Kidney (tissue), 13 donors: ENCODE measurements at regions not wholly inside any gene's neighbourhood (a gene's known extent, or its start where the extent isn't known, plus 50 kb on each side); places are given as distances from the start of the nearest gene placed in this dataset.

Experiments used
- DNase-seq, 5 donors: peaks; one replicate each; pipeline ENCODE4 v3.0.0-alpha.2; 2013 to 2020
- FAIRE-seq: peaks from 2 replicates; lab custom pipeline; 2012; peaks lifted over from hg19 to GRCh38; lab: Jason Lieb, UNC
- H3K27ac ChIP-seq, 2 donors: one replicate each; pipeline ENCODE4 v1.7.0; 2013; ENCODE audit warnings: low read depth in 2 of 2, low read length in 2 of 2, inconsistent platforms in 1 of 2
- H3K27me3 ChIP-seq: one replicate; pipeline ENCODE4 v1.7.1; 2013; ENCODE audit warnings: low read length, inconsistent platforms; ENCODE audit not compliant: control insufficient read depth, insufficient read depth
- H3K36me3 ChIP-seq, 3 donors: one replicate each; pipeline versions ENCODE4 v1.7.0 to v1.7.1; 2013; ENCODE audit warnings: low read length in 3 of 3, control low read depth in 1 of 3, inconsistent platforms in 1 of 3; ENCODE audit not compliant: insufficient read depth in 3 of 3, control insufficient read depth in 2 of 3
- H3K4me1 ChIP-seq, 3 donors: one replicate each; pipeline versions ENCODE4 v1.7.0 to v1.7.1; 2013; ENCODE audit warnings: low read length in 3 of 3, inconsistent platforms in 1 of 3, low read depth in 1 of 3; ENCODE audit not compliant: control insufficient read depth in 2 of 3, insufficient read depth in 2 of 3
- H3K4me3 ChIP-seq, 3 donors: one replicate each; pipeline versions ENCODE4 v1.7.0 to v1.8.1; 2013; ENCODE audit warnings: low read length in 3 of 3, control low read depth in 1 of 3, inconsistent platforms in 1 of 3
- H3K9ac ChIP-seq, 3 donors: one replicate each; pipeline versions ENCODE4 v1.7.0 to v1.7.1; 2013; ENCODE audit warnings: low read length in 3 of 3, control low read depth in 1 of 3, inconsistent platforms in 1 of 3
- H3K9me3 ChIP-seq, 3 donors: one replicate each; pipeline versions ENCODE4 v1.7.0 to v1.7.1; 2013; ENCODE audit warnings: low read length in 3 of 3, control low read depth in 1 of 3, inconsistent platforms in 1 of 3; ENCODE audit not compliant: control insufficient read depth in 2 of 3, insufficient read depth in 1 of 3
- intact Hi-C: fragments of 100-400 bp; cut with DNase I; formaldehyde crosslinking; loops from one replicate; pipeline ENCODE4 v1.11.1; 2022
- TF ChIP-seq, protein P1 (sequence below): IDR thresholded peaks from 3 replicates; pipeline ENCODE4 v1.5.1; 2012; ENCODE audit warnings: mild to moderate bottlenecking, moderate library complexity, borderline replicate concordance; ENCODE audit not compliant: insufficient read depth; ENCODE audit errors: extremely low read depth
- donor health status: control.
- donor health status: control.
- donor health status: control.
- donor health status: control.
- donor health status: control.
- donor health status: DM: yes; HTN: yes; CAD: no.
- donor health status: Normal renal cell carcinoma (clear cell type).

DNA sequence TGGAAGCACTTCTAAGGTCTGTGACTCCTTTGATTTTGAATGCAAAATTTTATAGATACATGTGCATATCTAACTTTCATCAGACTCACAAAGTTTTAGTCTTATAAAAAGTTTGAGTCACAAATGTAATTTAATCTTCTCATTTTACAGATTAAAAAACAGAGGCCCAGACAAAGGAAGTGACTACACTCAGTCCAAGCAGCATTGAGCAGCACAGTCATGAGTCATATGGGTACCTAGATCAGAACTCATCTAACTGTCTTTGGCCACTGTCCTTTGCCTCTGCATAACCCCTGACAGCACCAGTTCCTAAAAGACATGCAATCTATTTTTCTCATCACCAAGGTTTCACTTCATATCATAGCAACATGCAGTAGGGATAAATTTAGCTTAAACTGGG is 210.7 kb upstream of the KCNH8 start:
- FAIRE-seq: no peak
- no peak for DNase-seq
- Histone ChIP-seq H3K27ac (no peak overlapping the region), H3K4me3 (no peak overlapping the region), H3K9ac (no peak overlapping the region), H3K4me1 (no peaks in the 10 kb centered on the region), H3K27me3 (no peaks in the 10 kb centered on the region), H3K9me3 (no peaks in the 10 kb centered on the region), H3K36me3 (no peaks in the 10 kb centered on the region)
- intact Hi-C loops: no loop called here
- TF ChIP-seq, protein P1, sequence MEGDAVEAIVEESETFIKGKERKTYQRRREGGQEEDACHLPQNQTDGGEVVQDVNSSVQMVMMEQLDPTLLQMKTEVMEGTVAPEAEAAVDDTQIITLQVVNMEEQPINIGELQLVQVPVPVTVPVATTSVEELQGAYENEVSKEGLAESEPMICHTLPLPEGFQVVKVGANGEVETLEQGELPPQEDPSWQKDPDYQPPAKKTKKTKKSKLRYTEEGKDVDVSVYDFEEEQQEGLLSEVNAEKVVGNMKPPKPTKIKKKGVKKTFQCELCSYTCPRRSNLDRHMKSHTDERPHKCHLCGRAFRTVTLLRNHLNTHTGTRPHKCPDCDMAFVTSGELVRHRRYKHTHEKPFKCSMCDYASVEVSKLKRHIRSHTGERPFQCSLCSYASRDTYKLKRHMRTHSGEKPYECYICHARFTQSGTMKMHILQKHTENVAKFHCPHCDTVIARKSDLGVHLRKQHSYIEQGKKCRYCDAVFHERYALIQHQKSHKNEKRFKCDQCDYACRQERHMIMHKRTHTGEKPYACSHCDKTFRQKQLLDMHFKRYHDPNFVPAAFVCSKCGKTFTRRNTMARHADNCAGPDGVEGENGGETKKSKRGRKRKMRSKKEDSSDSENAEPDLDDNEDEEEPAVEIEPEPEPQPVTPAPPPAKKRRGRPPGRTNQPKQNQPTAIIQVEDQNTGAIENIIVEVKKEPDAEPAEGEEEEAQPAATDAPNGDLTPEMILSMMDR: no peak

DNA sequence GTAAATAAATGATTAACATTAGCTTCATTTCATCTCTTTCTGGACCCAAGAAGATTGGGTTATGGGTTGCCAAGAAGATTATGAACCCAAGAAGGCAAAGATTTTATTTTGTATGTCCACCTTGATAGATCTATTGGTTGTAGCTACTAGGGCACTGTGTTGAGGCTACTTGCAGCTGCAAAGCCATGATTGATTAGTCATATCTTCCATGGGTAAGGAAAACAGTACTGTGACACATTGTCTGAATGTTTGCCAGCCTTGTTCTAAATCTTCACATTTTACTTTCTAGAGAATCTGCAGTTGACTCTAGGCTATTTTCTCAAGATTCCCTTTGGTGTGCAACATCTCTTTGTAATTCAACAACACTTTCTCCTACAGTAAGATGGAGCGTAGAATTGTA is 229.2 kb upstream of the KCNH8 start:
- no peaks in the 10 kb centered on the region for H3K4me1 ChIP-seq
- no peak for FAIRE-seq
- H3K4me3 ChIP-seq: no peak overlapping the region
- no peaks in the 10 kb centered on the region for H3K9me3 ChIP-seq
- H3K27ac ChIP-seq: no peak overlapping the region
- no peaks in the 10 kb centered on the region for H3K27me3 ChIP-seq
- DNase-seq: no peak
- no peak overlapping the region for H3K9ac ChIP-seq
- H3K36me3 ChIP-seq: no peaks in the 10 kb centered on the region
- TF ChIP-seq, protein P1: no peak
- intact Hi-C loops: no loop called here

DNA sequence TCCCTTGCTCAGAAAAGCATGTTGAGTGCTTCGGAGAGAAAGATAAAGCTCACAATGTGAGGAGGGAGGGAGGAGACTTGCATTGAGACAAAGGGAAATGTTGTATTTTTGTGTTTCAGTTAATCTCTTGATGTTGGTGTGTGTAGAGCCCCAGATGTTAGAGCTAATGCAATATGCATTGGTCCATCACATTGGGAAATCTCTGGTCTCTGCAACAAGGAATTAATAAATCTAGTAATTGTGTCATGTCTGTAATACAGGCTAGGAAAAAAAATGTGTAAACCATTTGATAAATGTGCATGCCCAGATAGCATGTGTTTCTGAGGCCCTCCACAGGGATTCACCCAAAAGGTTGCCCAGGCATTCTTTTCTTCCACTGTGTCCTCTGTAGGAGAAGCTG is 230.4 kb upstream of the KCNH8 start:
- H3K27ac ChIP-seq: no peak overlapping the region
- H3K9me3 ChIP-seq: no peaks in the 10 kb centered on the region
- H3K4me3 ChIP-seq: no peak overlapping the region
- no peaks in the 10 kb centered on the region for H3K27me3 ChIP-seq
- FAIRE-seq (no peak), DNase-seq (no peak)
- TF ChIP-seq, protein P1: no peak
- H3K9ac ChIP-seq: no peak overlapping the region
- no peaks in the 10 kb centered on the region for H3K36me3 ChIP-seq
- intact Hi-C loops: no loop called here
- H3K4me1 ChIP-seq: no peaks in the 10 kb centered on the region

DNA sequence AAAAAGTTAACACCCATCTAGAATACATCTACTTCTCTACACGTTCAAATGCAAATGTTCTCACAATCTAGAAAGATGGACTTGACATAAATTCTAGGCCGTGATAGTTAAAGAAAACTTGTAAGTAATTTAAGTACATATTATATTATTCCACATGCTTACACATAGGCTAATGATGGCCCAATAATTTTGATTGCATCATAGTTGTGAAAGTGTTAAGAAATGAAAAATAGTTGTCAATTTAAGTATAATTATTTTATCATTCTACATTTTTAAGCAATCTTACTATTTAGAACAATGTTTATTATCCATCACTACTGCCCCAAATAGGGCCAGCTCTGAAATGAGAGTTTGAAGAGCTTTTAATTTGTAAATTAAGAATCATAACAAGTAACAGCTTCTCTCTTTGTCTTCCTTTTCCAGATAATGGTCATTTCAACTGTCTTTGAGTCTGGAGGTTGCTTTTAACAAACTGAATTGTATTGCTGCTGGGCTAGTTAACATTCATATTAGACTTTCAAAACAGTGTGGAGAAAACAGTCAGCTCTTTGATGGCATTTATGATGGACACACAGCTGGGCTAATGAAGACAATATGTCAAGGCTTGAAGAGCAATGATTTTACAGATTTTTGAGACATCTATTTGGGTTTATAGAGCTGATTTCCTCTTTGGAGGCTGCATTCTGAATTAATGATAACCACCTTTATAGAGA is 246.1 kb upstream of the KCNH8 start:
- no peak overlapping the region for H3K27ac ChIP-seq
- H3K9ac ChIP-seq: no peak overlapping the region
- TF ChIP-seq, protein P1: no peak
- no peaks in the 10 kb centered on the region for H3K36me3 ChIP-seq
- DNase-seq (no peak), FAIRE-seq (no peak)
- H3K9me3 ChIP-seq: no peaks in the 10 kb centered on the region
- H3K27me3 ChIP-seq: no peaks in the 10 kb centered on the region
- intact Hi-C loops: no loop called here
- H3K4me1 ChIP-seq: no peaks in the 10 kb centered on the region
- H3K4me3 ChIP-seq: no peak overlapping the region
